Pancreas (tissue), 10 donors: ENCODE measurements at regions not wholly inside any gene's neighbourhood (a gene's known extent, or its start where the extent isn't known, plus 50 kb on each side); places are given as distances from the start of the nearest gene placed in this dataset.
A peak's percentile ranks its signal among the peaks of the same experiment; 100 is the strongest.

Experiments
- ATAC-seq, 4 donors: fragments of 200-7000 bp; cut with Tn5 transposase; one replicate each; pipeline versions ENCODE4 v1.8.0 to v1.9.1; 2020; ENCODE audit warnings: mild to moderate bottlenecking in 4 of 4, moderate library complexity in 4 of 4
- DNase-seq, 6 donors: peaks; one replicate each; pipeline ENCODE4 v3.0.0-alpha.2; 2020
- FAIRE-seq: peaks from 2 replicates; lab custom pipeline; 2012; peaks lifted over from hg19 to GRCh38; lab: Jason Lieb, UNC
- H3K27ac ChIP-seq, 4 donors: fragments of 200-600 bp; sonication (generic); 1 replicate in 3 of 4; 2 replicates in 1 of 4; pipeline versions ENCODE4 v1.5.0 to v1.8.0; 2020
- H3K27me3 ChIP-seq, 4 donors: fragments of 200-600 bp; one replicate each; pipeline ENCODE4 v1.8.0; 2021
- H3K36me3 ChIP-seq, 3 donors: fragments of 200-600 bp; sonication (generic) in 1 of 3; one replicate each; pipeline versions ENCODE4 v1.5.0 to v1.8.0; 2020 to 2021
- H3K4me1 ChIP-seq, 3 donors: fragments of 200-600 bp; one replicate each; pipeline ENCODE4 v1.8.0; 2021
- H3K4me3 ChIP-seq, 4 donors: fragments of 200-600 bp; sonication (generic) in 2 of 4; one replicate each; pipeline versions ENCODE4 v1.5.0 to v1.8.0; 2020 to 2021
- H3K9me3 ChIP-seq, 4 donors: fragments of 200-600 bp; one replicate each; pipeline ENCODE4 v1.8.0; 2021
- CTCF ChIP-seq, 4 donors: fragments of 200-600 bp; sonication (generic) in 3 of 4; IDR thresholded peaks; one replicate each; pipeline versions ENCODE4 v1.5.0 to v1.8.0; 2021; ENCODE audit warnings: antibody characterized with exemption in 4 of 4
- WGBS, 2 donors: extraction: QIAGEN DNeasy Blood & Tissue Kit; methylation state at CpG; one replicate each; pipeline ENCODE4 v1.1.7; 2013; 5-methylcytosine and 5-hydroxymethylcytosine counted together
- intact Hi-C, 3 donors: fragments of 100-400 bp; cut with DNase I; formaldehyde crosslinking; loops; one replicate each; pipeline versions ENCODE4 v1.11.1 to v1.14.2; 2022
- donor health status: healthy with polysubstance abuse.
- donor health status: DM: no; HTN: no; CAD: no; lungs with moderate emphysema.
- donor health status: DM: no; HTN: no; CAD: no.
- donor health status: control.
- donor health status: control.
- donor health status: Bipolar disorder and iron deficiency.
- donor health status: DM: yes; HTN: yes; CAD: no.
- donor health status: DM: no; HTN: no; CAD: no.
- donor health status: DM: no; HTN: no; CAD: no.
- donor health status: DM: yes; HTN: yes; CAD: no.

GRCh38 chr5:69042500-69042899 lies 51.3 kb upstream of the SLC30A5 start:
- no peaks in the 10 kb centered on the region for H3K27me3 ChIP-seq
- peak overlapping the region in 3 of 4 donors; percentile 65 to 87 (median 80) for H3K27ac ChIP-seq
- TF ChIP-seq CTCF (IDR thresholded peaks at IDR 0.05), result no peak
- ATAC-seq, result peak in 3 of 4 donors; percentile 5 to 17 (median 11)
- H3K9me3 ChIP-seq, result no peaks in the 10 kb centered on the region
- WGBS, 2 donors, result 32% methylated on average over 2 of the region's 2 CpGs
- no peak for DNase-seq
- H3K4me3 ChIP-seq, result peak overlapping the region in 2 of 4 donors; percentile 37 to 52
- peaks cover 0 to 5% (median 0%) of the 10 kb centered on the region in 3 donors for H3K4me1 ChIP-seq
- no peaks in the 10 kb centered on the region for H3K36me3 ChIP-seq
- FAIRE-seq, result no peak
- intact Hi-C loops, result no loop called here

- Histone ChIP-seq H3K9me3 (no peaks in the 10 kb centered on the region), H3K27ac (peak overlapping the region; percentile 42 to 87 (median 72)), H3K4me1 (peaks cover 0 to 5% (median 0%) of the 10 kb centered on the region in 3 donors), H3K36me3 (no peaks in the 10 kb centered on the region), H3K4me3 (peak overlapping the region; percentile 18 to 52 (median 41)), H3K27me3 (no peaks in the 10 kb centered on the region)
- ATAC-seq, result peak; percentile 93 to 98 (median 97)
- DNase-seq, result peak in 4 of 6 donors; percentile 44 to 85 (median 76)
- peak; percentile 95 for FAIRE-seq
- peak; percentile 70 to 90 (median 80) for TF ChIP-seq CTCF (IDR thresholded peaks at IDR 0.05)
- intact Hi-C loops, result no loop called here
- WGBS, 2 donors, result 2 to 3% methylated on average over 19 of the region's 19 CpGs
Measured at GRCh38 chr5:69042915-69043654, 50.7 kb upstream of the SLC30A5 start.

GRCh38 chr5:69043655-69043996 lies 50.2 kb upstream of the SLC30A5 start:
- H3K27ac ChIP-seq, result peak overlapping the region; percentile 42 to 87 (median 72)
- H3K9me3 ChIP-seq, result no peaks in the 10 kb centered on the region
- FAIRE-seq (no peak), ATAC-seq (peak; percentile 40 to 59 (median 46)), DNase-seq (no peak)
- TF ChIP-seq CTCF (IDR thresholded peaks at IDR 0.05), result no peak
- H3K4me1 ChIP-seq, result peaks cover 0 to 5% (median 0%) of the 10 kb centered on the region in 3 donors
- H3K27me3 ChIP-seq, result no peaks in the 10 kb centered on the region
- H3K4me3 ChIP-seq, result peak overlapping the region; percentile 18 to 52 (median 41)
- no peaks in the 10 kb centered on the region for H3K36me3 ChIP-seq
- intact Hi-C loops, result no loop called here
- 11 to 14% methylated on average over 2 of the region's 2 CpGs for WGBS, 2 donors
